Astrocyte (in vitro differentiated cells and primary cell): ENCODE measurements at regions not wholly inside any gene's neighbourhood (a gene's known extent, or its start where the extent isn't known, plus 50 kb on each side); places are given as distances from the start of the nearest gene placed in this dataset.

Experiments
- DNase-seq: peaks from one replicate; pipeline ENCODE4 v3.0.0-alpha.2; 2010; ENCODE audit warnings: low read depth
- FAIRE-seq: peaks from 2 replicates; lab custom pipeline; 2011; peaks lifted over from hg19 to GRCh38; lab: Jason Lieb, UNC
- H2AFZ ChIP-seq: 2 replicates; pipeline ENCODE4 v1.6.0; 2012; ENCODE audit warnings: low read depth, low read length, inconsistent platforms
- H3K27ac ChIP-seq: 2 replicates; pipeline ENCODE4 v1.5.1; 2011; ENCODE audit warnings: low read depth, low read length, inconsistent platforms
- H3K27me3 ChIP-seq: 2 replicates; pipeline ENCODE4 v1.6.0; 2011; ENCODE audit warnings: low read length, inconsistent platforms; ENCODE audit not compliant: insufficient read depth
- H3K36me3 ChIP-seq: 2 replicates; pipeline ENCODE4 v1.5.1; 2011; ENCODE audit warnings: low read length, inconsistent platforms; ENCODE audit not compliant: insufficient read depth
- H3K4me1 ChIP-seq: 2 replicates; pipeline ENCODE4 v1.5.1; 2011; ENCODE audit warnings: low read length, inconsistent platforms; ENCODE audit not compliant: insufficient read depth
- H3K4me2 ChIP-seq: 2 replicates; pipeline ENCODE4 v1.6.0; 2012; ENCODE audit warnings: low read length, inconsistent platforms
- H3K4me3 ChIP-seq: 2 replicates; pipeline ENCODE4 v1.5.1; 2011; ENCODE audit warnings: low read depth, mild to moderate bottlenecking, low read length, inconsistent platforms; ENCODE audit not compliant: insufficient read depth
- H3K79me2 ChIP-seq: 2 replicates; pipeline ENCODE4 v1.6.0; 2012; ENCODE audit warnings: mild to moderate bottlenecking, low read length, inconsistent platforms; ENCODE audit not compliant: insufficient read depth
- H3K9ac ChIP-seq: 2 replicates; pipeline ENCODE4 v1.6.0; 2012; ENCODE audit warnings: mild to moderate bottlenecking, low read length, inconsistent platforms
- H3K9me3 ChIP-seq: 2 replicates; pipeline ENCODE4 v1.5.1; 2012; ENCODE audit warnings: low read depth, mild to moderate bottlenecking, low read length, inconsistent platforms; ENCODE audit not compliant: insufficient read depth
- H4K20me1 ChIP-seq: 2 replicates; pipeline ENCODE4 v1.6.0; 2012; ENCODE audit warnings: low read length, inconsistent platforms; ENCODE audit not compliant: insufficient read depth
- H3K27ac Mint-ChIP-seq: one replicate; pipeline ENCODE4 v1.8.0; 2021; ENCODE audit warnings: mild to moderate bottlenecking, mixed read lengths; ENCODE audit not compliant: unreplicated experiment
- H3K27me3 Mint-ChIP-seq: one replicate; pipeline ENCODE4 v1.8.0; 2021; ENCODE audit warnings: low read depth, mixed read lengths; ENCODE audit not compliant: unreplicated experiment
- H3K36me3 Mint-ChIP-seq: one replicate; pipeline ENCODE4 v1.8.0; 2021; ENCODE audit warnings: low read depth, mixed read lengths; ENCODE audit not compliant: unreplicated experiment
- H3K4me1 Mint-ChIP-seq: one replicate; pipeline ENCODE4 v1.8.0; 2021; ENCODE audit warnings: low read depth, mixed read lengths; ENCODE audit not compliant: unreplicated experiment
- H3K4me3 Mint-ChIP-seq: one replicate; pipeline ENCODE4 v1.8.0; 2021; ENCODE audit warnings: mild to moderate bottlenecking, moderate library complexity, mixed read lengths; ENCODE audit not compliant: unreplicated experiment
- H3K9me3 Mint-ChIP-seq: one replicate; pipeline ENCODE4 v1.8.0; 2021; ENCODE audit warnings: mild to moderate bottlenecking, mixed read lengths; ENCODE audit not compliant: unreplicated experiment
- CTCF ChIP-seq: IDR thresholded peaks from 2 replicates; pipeline ENCODE4 v1.5.1; 2011; ENCODE audit warnings: low read depth, mild to moderate bottlenecking, inconsistent platforms, low read length, moderate library complexity; ENCODE audit not compliant: insufficient read depth
- EZH2 ChIP-seq: IDR thresholded peaks from 2 replicates; pipeline ENCODE4 v1.6.1; 2012; ENCODE audit warnings: mild to moderate bottlenecking, low read length, inconsistent platforms; ENCODE audit not compliant: insufficient read depth

- no peak for TF ChIP-seq CTCF
- no peak for TF ChIP-seq EZH2
- DNase-seq, result no peak
- H3K27me3 Mint-ChIP-seq, result no peaks in the 10 kb centered on the region
Observed at GRCh38 chr14:65332141-65332871, 80.2 kb upstream of the FUT8 start.

GRCh38 chr14:65333943-65334687, 78.4 kb upstream of the FUT8 start:
- DNase-seq (peak; percentile 74), FAIRE-seq (peak; percentile 13)

More at GRCh38 chr14:65332141-65332871, 80.2 kb upstream of the FUT8 start:
- H3K4me3 Mint-ChIP-seq, result no peak overlapping the region
- FAIRE-seq, result no peak
- H4K20me1 ChIP-seq, result no peaks in the 10 kb centered on the region
- no peaks in the 10 kb centered on the region for H3K27me3 ChIP-seq
- H3K27ac ChIP-seq, result no peak overlapping the region
- H3K36me3 ChIP-seq, result no peaks in the 10 kb centered on the region
- H3K27ac Mint-ChIP-seq, result no peak overlapping the region
- H3K9me3 Mint-ChIP-seq, result peaks cover 1% of the 10 kb centered on the region
- H3K4me3 ChIP-seq, result no peak overlapping the region
- no peak overlapping the region for H3K9ac ChIP-seq
- H3K9me3 ChIP-seq, result no peaks in the 10 kb centered on the region
- peaks cover 19% of the 10 kb centered on the region for H3K4me1 Mint-ChIP-seq
- no peak overlapping the region for H2AFZ ChIP-seq
- no peaks in the 10 kb centered on the region for H3K79me2 ChIP-seq
- no peaks in the 10 kb centered on the region for H3K36me3 Mint-ChIP-seq
- H3K4me1 ChIP-seq, result peaks cover 22% of the 10 kb centered on the region
- H3K4me2 ChIP-seq, result no peak overlapping the region

More at GRCh38 chr14:65333943-65334687, 78.4 kb upstream of the FUT8 start:
- Mint-ChIP-seq H3K9me3 (peaks cover 1% of the 10 kb centered on the region), H3K4me1 (peaks cover 19% of the 10 kb centered on the region), H3K27me3 (no peaks in the 10 kb centered on the region), H3K4me3 (no peak overlapping the region), H3K36me3 (no peaks in the 10 kb centered on the region), H3K27ac (no peak overlapping the region)
- Histone ChIP-seq H2AFZ (no peak overlapping the region), H3K27ac (no peak overlapping the region), H3K9me3 (no peaks in the 10 kb centered on the region), H3K27me3 (no peaks in the 10 kb centered on the region), H3K4me1 (peaks cover 22% of the 10 kb centered on the region), H3K4me3 (no peak overlapping the region), H3K79me2 (no peaks in the 10 kb centered on the region), H3K9ac (no peak overlapping the region), H3K36me3 (no peaks in the 10 kb centered on the region), H3K4me2 (peak overlapping the region; percentile 60), H4K20me1 (no peaks in the 10 kb centered on the region)
- no peak for TF ChIP-seq EZH2
- no peak for TF ChIP-seq CTCF
